ENCODE measurements at regions not wholly inside any gene's neighbourhood (a gene's known extent, or its start where the extent isn't known, plus 50 kb on each side); places are given as distances from the start of the nearest gene placed in this dataset.

DNA sequence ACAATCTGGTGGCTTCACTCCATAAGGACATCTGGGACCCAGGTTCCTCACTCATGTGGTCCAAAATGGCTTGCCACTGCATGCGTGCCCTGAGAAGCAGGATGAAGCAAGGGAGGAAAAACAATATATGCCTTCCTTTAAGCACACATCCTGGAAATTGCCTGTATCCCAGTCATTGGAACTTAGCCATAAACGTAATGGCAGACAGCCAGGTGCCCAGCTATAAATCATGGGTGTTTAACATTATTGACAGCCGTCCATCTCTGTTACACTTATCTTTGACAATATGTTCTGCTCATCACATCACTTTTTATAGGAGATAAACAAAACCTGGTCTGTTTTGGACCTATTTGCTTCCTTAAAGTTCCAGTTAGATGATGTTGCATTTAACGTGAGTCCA lies 181.0 kb downstream of the AASDH start:
- TF ChIP-seq PPARA (CRISPR knock-in tag; IDR thresholded peaks at IDR 0.05; ENCODE audit: borderline replicate concordance) (no peak), PATZ1 (CRISPR knock-in tag; IDR thresholded peaks at IDR 0.05; ENCODE audit: borderline replicate concordance) (no peak), CSDC2 (CRISPR knock-in tag; IDR thresholded peaks at IDR 0.05) (no peak)
